ENCODE measurements at regions not wholly inside any gene's neighbourhood (a gene's known extent, or its start where the extent isn't known, plus 50 kb on each side); places are given as distances from the start of the nearest gene placed in this dataset.

GRCh38 chr9:115192280-115192679 lies 74.3 kb upstream of the TNC start:
- TF ChIP-seq, protein P1, sequence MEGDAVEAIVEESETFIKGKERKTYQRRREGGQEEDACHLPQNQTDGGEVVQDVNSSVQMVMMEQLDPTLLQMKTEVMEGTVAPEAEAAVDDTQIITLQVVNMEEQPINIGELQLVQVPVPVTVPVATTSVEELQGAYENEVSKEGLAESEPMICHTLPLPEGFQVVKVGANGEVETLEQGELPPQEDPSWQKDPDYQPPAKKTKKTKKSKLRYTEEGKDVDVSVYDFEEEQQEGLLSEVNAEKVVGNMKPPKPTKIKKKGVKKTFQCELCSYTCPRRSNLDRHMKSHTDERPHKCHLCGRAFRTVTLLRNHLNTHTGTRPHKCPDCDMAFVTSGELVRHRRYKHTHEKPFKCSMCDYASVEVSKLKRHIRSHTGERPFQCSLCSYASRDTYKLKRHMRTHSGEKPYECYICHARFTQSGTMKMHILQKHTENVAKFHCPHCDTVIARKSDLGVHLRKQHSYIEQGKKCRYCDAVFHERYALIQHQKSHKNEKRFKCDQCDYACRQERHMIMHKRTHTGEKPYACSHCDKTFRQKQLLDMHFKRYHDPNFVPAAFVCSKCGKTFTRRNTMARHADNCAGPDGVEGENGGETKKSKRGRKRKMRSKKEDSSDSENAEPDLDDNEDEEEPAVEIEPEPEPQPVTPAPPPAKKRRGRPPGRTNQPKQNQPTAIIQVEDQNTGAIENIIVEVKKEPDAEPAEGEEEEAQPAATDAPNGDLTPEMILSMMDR (IDR thresholded peaks at IDR 0.05): no peak
- TF ChIP-seq POLR2A (IDR thresholded peaks at IDR 0.05): no peak
- TF ChIP-seq EP300 (IDR thresholded peaks at IDR 0.05): no peak
